Right lobe of liver (tissue), 6 donors: ENCODE measurements at regions not wholly inside any gene's neighbourhood (a gene's known extent, or its start where the extent isn't known, plus 50 kb on each side); places are given as distances from the start of the nearest gene placed in this dataset.
A peak's percentile ranks its signal among the peaks of the same experiment; 100 is the strongest.

Experiments used
- ATAC-seq, 4 donors: fragments of 200-7000 bp; cut with Tn5 transposase; one replicate each; pipeline ENCODE4 v1.9.1; 2020; ENCODE audit warnings: mild to moderate bottlenecking in 4 of 4, moderate library complexity in 4 of 4
- DNase-seq, 3 donors: peaks; one replicate each; pipeline ENCODE4 v3.0.0-alpha.2; 2020
- H3K27ac ChIP-seq, 3 donors: fragments of 200-600 bp; one replicate each; pipeline ENCODE4 v1.8.0; 2022
- H3K27me3 ChIP-seq, 2 donors: fragments of 200-600 bp; one replicate each; pipeline ENCODE4 v1.8.0; 2022
- H3K36me3 ChIP-seq, 4 donors: fragments of 200-600 bp; sonication (generic) in 1 of 4; one replicate each; pipeline versions ENCODE4 v1.5.1 to v1.8.0; 2017 to 2022; ENCODE audit warnings: control low read depth in 1 of 4
- H3K4me1 ChIP-seq, 4 donors: fragments of 200-600 bp; sonication (generic) in 1 of 4; one replicate each; pipeline versions ENCODE4 v1.5.1 to v1.8.0; 2017 to 2022; ENCODE audit warnings: control low read depth in 1 of 4
- H3K4me3 ChIP-seq, 3 donors: fragments of 200-600 bp; one replicate each; pipeline ENCODE4 v1.8.0; 2022
- H3K9me3 ChIP-seq, 4 donors: fragments of 200-600 bp; sonication (generic) in 1 of 4; one replicate each; pipeline versions ENCODE4 v1.5.1 to v1.8.0; 2017 to 2022; ENCODE audit warnings: control low read depth in 1 of 4
- CTCF ChIP-seq, 4 donors: fragments of 200-600 bp in 3 of 4; fragments of 450-650 bp in 1 of 4; IDR thresholded peaks; one replicate each; pipeline versions ENCODE4 v1.5.1 to v1.8.0; 2016 to 2022; ENCODE audit warnings: antibody characterized with exemption in 4 of 4, mild to moderate bottlenecking in 2 of 4
- POLR2A ChIP-seq: fragments of 450-650 bp; IDR thresholded peaks from one replicate; pipeline ENCODE4 v1.6.1; 2017; ENCODE audit warnings: antibody characterized with exemption, mild to moderate bottlenecking
- WGBS: methylation state at CpG from one replicate; pipeline ENCODE4 v1.1.6; 2018; ENCODE audit warnings: low coverage, low lambda C conversion rate; ENCODE audit not compliant: insufficient coverage; ENCODE audit errors: missing lambda C conversion rate; 5-methylcytosine and 5-hydroxymethylcytosine counted together
- intact Hi-C, 2 donors: fragments of 100-400 bp; cut with DNase I; formaldehyde crosslinking; loops; one replicate each; pipeline versions ENCODE4 v1.11.2 to v1.14.1; 2022
- donor health status: DM: no; HTN: yes; CAD: no.
- donor health status: DM: no; HTN: no; CAD: no.
- donor health status: DM: no; HTN: no; CAD: no.
- donor health status: DM: no; HTN: yes; CAD: no.
- donor health status: DM: no; HTN: yes; CAD: no.

GRCh38 chr7:386385-386784 is 96.4 kb downstream of the FOXL3 start:
- Histone ChIP-seq H3K27me3 (no peaks in the 10 kb centered on the region), H3K4me1 (no peaks in the 10 kb centered on the region), H3K27ac (no peak overlapping the region), H3K9me3 (no peaks in the 10 kb centered on the region), H3K4me3 (no peak overlapping the region), H3K36me3 (no peaks in the 10 kb centered on the region)
- ATAC-seq (no peak), DNase-seq (no peak)
- WGBS, result 87% methylated on average over 7 of the region's 11 CpGs
- intact Hi-C loops, result no loop called here
- TF ChIP-seq CTCF (IDR thresholded peaks at IDR 0.05), result no peak
- TF ChIP-seq POLR2A, result no peak

GRCh38 chr7:387132-388022 is 97.4 kb downstream of the FOXL3 start:
- WGBS, result 92% methylated on average over 10 of the region's 35 CpGs
- Histone ChIP-seq H3K27me3 (no peaks in the 10 kb centered on the region), H3K27ac (no peak overlapping the region), H3K9me3 (no peaks in the 10 kb centered on the region), H3K4me3 (no peak overlapping the region), H3K4me1 (no peaks in the 10 kb centered on the region), H3K36me3 (no peaks in the 10 kb centered on the region)
- intact Hi-C loops, result no loop called here
- TF ChIP-seq POLR2A (no peak), CTCF (IDR thresholded peaks at IDR 0.05) (no peak)
- no peak for ATAC-seq
- DNase-seq, result peak in 1 of 3 donors; percentile 40

GRCh38 chr7:388023-388960 is 98.3 kb downstream of the FOXL3 start:
- Histone ChIP-seq H3K9me3 (no peaks in the 10 kb centered on the region), H3K27me3 (no peaks in the 10 kb centered on the region), H3K27ac (no peak overlapping the region), H3K4me3 (no peak overlapping the region), H3K36me3 (no peaks in the 10 kb centered on the region), H3K4me1 (no peaks in the 10 kb centered on the region)
- WGBS, result 84% methylated on average over 3 of the region's 40 CpGs
- ATAC-seq, result peak in 2 of 4 donors; percentile 11 to 34
- no peak for TF ChIP-seq POLR2A
- TF ChIP-seq CTCF (IDR thresholded peaks at IDR 0.05), result no peak
- intact Hi-C loops, result no loop called here
- peak; percentile 14 to 48 (median 40) for DNase-seq

- H3K36me3 ChIP-seq, result no peaks in the 10 kb centered on the region
- H3K9me3 ChIP-seq, result no peaks in the 10 kb centered on the region
- no peaks in the 10 kb centered on the region for H3K27me3 ChIP-seq
- WGBS, result 92% methylated on average over 6 of the region's 31 CpGs
- H3K4me1 ChIP-seq, result no peaks in the 10 kb centered on the region
- DNase-seq (peak; percentile 10 to 37 (median 26)), ATAC-seq (no peak)
- H3K27ac ChIP-seq, result no peak overlapping the region
- intact Hi-C loops, result no loop called here
- no peak overlapping the region for H3K4me3 ChIP-seq
- no peak for TF ChIP-seq CTCF (IDR thresholded peaks at IDR 0.05)
- TF ChIP-seq POLR2A, result no peak
Observed at GRCh38 chr7:388961-389701, 99.2 kb downstream of the FOXL3 start.
